SK-MEL-5 (cell line): ENCODE measurements at regions not wholly inside any gene's neighbourhood (a gene's known extent, or its start where the extent isn't known, plus 50 kb on each side); places are given as distances from the start of the nearest gene placed in this dataset.

Experiments
- small RNA-seq, 2 experiments: library from RNA; depleted of rRNA; stranded (forward); fragments of <200 nt; gene quantifications; one replicate each; pipeline ENCODE3, GENCODE V24; 2014

Small RNA genes lying in the stretch of these regions (small RNA-seq; reads per million reads assigned to genes)
- gene RN7SKP218 (0 reads per million in 2 experiments), gene RNU1-14P (0 to 0.43 reads per million in 2 experiments)
